A549 (cell line): ENCODE measurements at regions not wholly inside any gene's neighbourhood (a gene's known extent, or its start where the extent isn't known, plus 50 kb on each side); places are given as distances from the start of the nearest gene placed in this dataset.

Experiments
- EP300 ChIP-seq, 2 experiments: fragments of >200 bp; sonication (Bioruptor Twin); formaldehyde crosslinking; IDR thresholded peaks; 2 replicates in 1 of 2; 3 replicates in 1 of 2; pipeline ENCODE4 v1.6.1; 2016 to 2017
- JUN ChIP-seq, 2 experiments: fragments of >200 bp; sonication (Bioruptor Twin); formaldehyde crosslinking; IDR thresholded peaks; 2 replicates in 1 of 2; 3 replicates in 1 of 2; pipeline ENCODE4 v1.6.1; 2016 to 2017
- JUNB ChIP-seq: fragments of >200 bp; sonication (Bioruptor Twin); formaldehyde crosslinking; IDR thresholded peaks from 2 replicates; pipeline ENCODE4 v1.6.1; 2016
- KDM1A ChIP-seq: fragments of 200-600 bp; sonication (generic); IDR thresholded peaks from 2 replicates; pipeline ENCODE4 v1.6.1; 2016; ENCODE audit warnings: low read depth, mild to moderate bottlenecking
- RAD21 ChIP-seq, 2 experiments: fragments of >200 bp in 1 of 2; sonication (Bioruptor Twin) in 1 of 2; formaldehyde crosslinking in 1 of 2; IDR thresholded peaks in 1 of 2; conservative IDR thresholded peaks in 1 of 2; 2 replicates in 1 of 2; 3 replicates in 1 of 2; pipeline ENCODE4 v1.6.1; 2012 to 2018; ENCODE audit warnings: inconsistent platforms in 1 of 2
- RCOR1 ChIP-seq: fragments of 150-350 bp; IDR thresholded peaks from 2 replicates; pipeline ENCODE4 v1.6.1; 2014; ENCODE audit warnings: antibody characterized with exemption, low read length, low read depth
- ZFP36 ChIP-seq: fragments of 450-650 bp; IDR thresholded peaks from 2 replicates; pipeline ENCODE4 v1.6.1; 2014; ENCODE audit warnings: borderline replicate concordance; ENCODE audit not compliant: partially characterized antibody
- TF ChIP-seq, protein P1 (sequence below): fragments of >200 bp; sonication (Bioruptor Twin); formaldehyde crosslinking; IDR thresholded peaks from 3 replicates; pipeline ENCODE4 v1.5.1; 2016
- TF ChIP-seq, protein P2 (sequence below): IDR thresholded peaks from 2 replicates; pipeline ENCODE4 v1.6.1; 2012; ENCODE audit warnings: low read depth, borderline replicate concordance

DNA sequence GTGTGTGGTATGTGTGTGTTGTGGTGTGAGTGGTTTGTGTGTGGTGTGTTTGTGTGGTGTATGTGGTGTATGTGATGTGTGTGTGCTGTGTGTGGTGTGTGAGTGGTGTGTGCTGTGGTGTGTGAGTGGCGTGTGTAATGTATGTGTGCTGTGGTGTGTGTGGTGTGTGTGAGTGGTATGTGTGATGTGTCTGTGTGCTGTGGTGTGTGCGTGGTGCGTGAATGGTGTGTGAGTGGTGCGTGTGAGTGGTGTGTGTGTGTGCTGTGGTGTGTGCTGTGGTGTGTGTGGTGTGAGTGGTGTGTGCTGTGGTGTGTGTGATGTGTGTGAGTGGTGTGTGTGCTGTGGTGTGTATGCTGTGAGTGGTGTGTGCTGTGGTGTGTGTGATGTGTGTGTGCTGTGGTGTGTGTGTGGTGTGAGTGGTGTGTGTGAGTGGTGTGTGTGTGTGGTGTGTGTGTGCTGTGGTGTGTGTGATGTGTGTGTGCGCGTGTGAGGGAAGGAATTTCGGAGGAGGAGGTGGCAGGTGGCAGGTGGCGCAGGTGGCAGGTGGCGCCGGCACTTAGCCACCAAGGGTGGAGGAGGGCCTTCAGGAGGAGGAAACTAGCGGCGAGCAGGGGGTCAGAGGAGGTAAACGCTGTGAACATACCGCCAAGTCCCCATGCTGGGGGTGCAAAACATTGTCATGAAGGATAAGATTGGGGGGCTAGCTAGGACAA, 191.8 kb downstream of the MELK start:
- TF ChIP-seq RCOR1 (no peak), JUNB (no peak), EP300 (IDR thresholded peaks at IDR 0.05) (no peak), RAD21 (conservative IDR thresholded peaks at IDR 0.05 in 1 of 2, IDR thresholded peaks at IDR 0.05 in 1 of 2) (no peak), ZFP36 (no peak), JUN (IDR thresholded peaks at IDR 0.05) (no peak), KDM1A (no peak)
- TF ChIP-seq, protein P1, sequence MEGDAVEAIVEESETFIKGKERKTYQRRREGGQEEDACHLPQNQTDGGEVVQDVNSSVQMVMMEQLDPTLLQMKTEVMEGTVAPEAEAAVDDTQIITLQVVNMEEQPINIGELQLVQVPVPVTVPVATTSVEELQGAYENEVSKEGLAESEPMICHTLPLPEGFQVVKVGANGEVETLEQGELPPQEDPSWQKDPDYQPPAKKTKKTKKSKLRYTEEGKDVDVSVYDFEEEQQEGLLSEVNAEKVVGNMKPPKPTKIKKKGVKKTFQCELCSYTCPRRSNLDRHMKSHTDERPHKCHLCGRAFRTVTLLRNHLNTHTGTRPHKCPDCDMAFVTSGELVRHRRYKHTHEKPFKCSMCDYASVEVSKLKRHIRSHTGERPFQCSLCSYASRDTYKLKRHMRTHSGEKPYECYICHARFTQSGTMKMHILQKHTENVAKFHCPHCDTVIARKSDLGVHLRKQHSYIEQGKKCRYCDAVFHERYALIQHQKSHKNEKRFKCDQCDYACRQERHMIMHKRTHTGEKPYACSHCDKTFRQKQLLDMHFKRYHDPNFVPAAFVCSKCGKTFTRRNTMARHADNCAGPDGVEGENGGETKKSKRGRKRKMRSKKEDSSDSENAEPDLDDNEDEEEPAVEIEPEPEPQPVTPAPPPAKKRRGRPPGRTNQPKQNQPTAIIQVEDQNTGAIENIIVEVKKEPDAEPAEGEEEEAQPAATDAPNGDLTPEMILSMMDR, result no peak
- TF ChIP-seq, protein P2, sequence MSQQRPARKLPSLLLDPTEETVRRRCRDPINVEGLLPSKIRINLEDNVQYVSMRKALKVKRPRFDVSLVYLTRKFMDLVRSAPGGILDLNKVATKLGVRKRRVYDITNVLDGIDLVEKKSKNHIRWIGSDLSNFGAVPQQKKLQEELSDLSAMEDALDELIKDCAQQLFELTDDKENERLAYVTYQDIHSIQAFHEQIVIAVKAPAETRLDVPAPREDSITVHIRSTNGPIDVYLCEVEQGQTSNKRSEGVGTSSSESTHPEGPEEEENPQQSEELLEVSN, result no peak
